CD14-positive monocyte (primary cell): ENCODE measurements at regions not wholly inside any gene's neighbourhood (a gene's known extent, or its start where the extent isn't known, plus 50 kb on each side); places are given as distances from the start of the nearest gene placed in this dataset.

Experiments
- DNase-seq, 3 donors: peaks; one replicate each; pipeline ENCODE4 v3.0.0-alpha.2; 2011 to 2022
- H2AFZ ChIP-seq: 2 replicates; pipeline ENCODE4 v1.6.0; 2012; ENCODE audit warnings: mild to moderate bottlenecking, low read depth, low read length, inconsistent platforms; ENCODE audit not compliant: insufficient read depth, poor library complexity, severe bottlenecking
- H3K27ac ChIP-seq, 2 donors: 1 replicate in 1 of 2; 2 replicates in 1 of 2; pipeline ENCODE4 v1.5.1; 2012 to 2013; ENCODE audit warnings: low read length in 2 of 2, control low read depth in 1 of 2, inconsistent platforms in 1 of 2, low read depth in 1 of 2, mild to moderate bottlenecking in 1 of 2
- H3K27me3 ChIP-seq, 2 donors: one replicate each; pipeline versions ENCODE4 v1.6.0 to v1.6.1; 2011 to 2013; ENCODE audit warnings: low read length in 2 of 2; ENCODE audit not compliant: control insufficient read depth in 2 of 2, insufficient read depth in 2 of 2
- H3K36me3 ChIP-seq, 2 donors: replicated peaks in 1 of 2; 1 replicate in 1 of 2; 2 replicates in 1 of 2; pipeline versions ENCODE4 v1.5.1 to v1.6.1; 2012 to 2013; ENCODE audit warnings: low read length in 2 of 2, control low read depth in 1 of 2, inconsistent platforms in 1 of 2, mild to moderate bottlenecking in 1 of 2; ENCODE audit not compliant: insufficient read depth in 2 of 2, control insufficient read depth in 1 of 2
- H3K4me1 ChIP-seq, 2 donors: 1 replicate in 1 of 2; 2 replicates in 1 of 2; pipeline versions ENCODE4 v1.5.1 to v1.6.1; 2012 to 2013; ENCODE audit warnings: low read length in 2 of 2, control low read depth in 1 of 2, inconsistent platforms in 1 of 2, mild to moderate bottlenecking in 1 of 2, moderate library complexity in 1 of 2; ENCODE audit not compliant: insufficient read depth in 2 of 2, control insufficient read depth in 1 of 2
- H3K4me2 ChIP-seq: replicated peaks from 2 replicates; pipeline ENCODE3; 2012; ENCODE audit warnings: low read length, moderate library complexity, mild to moderate bottlenecking; ENCODE audit not compliant: poor library complexity, severe bottlenecking; ENCODE audit errors: extremely low read depth
- H3K4me3 ChIP-seq, 3 experiments: fragments of 200-600 bp in 1 of 3; sonication (generic) in 1 of 3; replicated peaks in 1 of 3; 1 replicate in 2 of 3; 2 replicates in 1 of 3; pipeline ENCODE4 v1.5.1; 2011 to 2013; ENCODE audit warnings: low read length in 3 of 3, mild to moderate bottlenecking in 3 of 3, control low read depth in 2 of 3, low read depth in 2 of 3, inconsistent platforms in 1 of 3, moderate library complexity in 1 of 3
- H3K79me2 ChIP-seq: 2 replicates; pipeline ENCODE4 v1.6.0; 2012; ENCODE audit warnings: mild to moderate bottlenecking, control low read depth, inconsistent platforms, low read length, moderate library complexity; ENCODE audit not compliant: insufficient read depth
- H3K9ac ChIP-seq: 2 replicates; pipeline ENCODE4 v1.6.0; 2017; ENCODE audit warnings: low read length, mild to moderate bottlenecking; ENCODE audit not compliant: insufficient read depth, poor library complexity, severe bottlenecking
- H3K9me3 ChIP-seq, 2 donors: replicated peaks in 1 of 2; 1 replicate in 1 of 2; 2 replicates in 1 of 2; pipeline versions ENCODE4 v1.5.1 to v1.6.1; 2012 to 2013; ENCODE audit warnings: low read length in 2 of 2, control low read depth in 1 of 2; ENCODE audit not compliant: control insufficient read depth in 1 of 2, insufficient read depth in 1 of 2
- H4K20me1 ChIP-seq: 2 replicates; pipeline ENCODE4 v1.6.0; 2012; ENCODE audit warnings: mild to moderate bottlenecking, low read length, control low read depth, moderate library complexity; ENCODE audit not compliant: insufficient read depth
- H3K27ac Mint-ChIP-seq, 7 donors: one replicate each; pipeline ENCODE4 v1.8.0; 2020; ENCODE audit warnings: mild to moderate bottlenecking in 7 of 7, mixed read lengths in 7 of 7, moderate library complexity in 6 of 7, inconsistent platforms in 2 of 7
- H3K27me3 Mint-ChIP-seq, 3 donors: one replicate each; pipeline ENCODE4 v1.8.0; 2021 to 2022; ENCODE audit warnings: low read depth in 3 of 3, mild to moderate bottlenecking in 3 of 3, mixed read lengths in 3 of 3, moderate library complexity in 3 of 3, inconsistent platforms in 1 of 3
- H3K36me3 Mint-ChIP-seq, 2 donors: one replicate each; pipeline ENCODE4 v1.8.0; 2020; ENCODE audit warnings: mixed read lengths in 2 of 2, inconsistent platforms in 1 of 2, mild to moderate bottlenecking in 1 of 2
- H3K4me1 Mint-ChIP-seq: one replicate; pipeline ENCODE4 v1.8.0; 2020; ENCODE audit warnings: mild to moderate bottlenecking, mixed read lengths
- H3K4me3 Mint-ChIP-seq, 2 donors: one replicate each; pipeline ENCODE4 v1.8.0; 2020; ENCODE audit warnings: mild to moderate bottlenecking in 2 of 2, mixed read lengths in 2 of 2, moderate library complexity in 1 of 2
- H3K9me3 Mint-ChIP-seq, 7 donors: one replicate each; pipeline ENCODE4 v1.8.0; 2020 to 2022; ENCODE audit warnings: mixed read lengths in 7 of 7, mild to moderate bottlenecking in 6 of 7, moderate library complexity in 6 of 7, inconsistent platforms in 2 of 7
- WGBS: methylation state at CpG from one replicate; pipeline ENCODE4 v1.1.5; 2013; ENCODE audit warnings: missing lambda C conversion rate; ENCODE audit not compliant: insufficient coverage; 5-methylcytosine and 5-hydroxymethylcytosine counted together
- intact Hi-C, 2 donors: fragments of 100-400 bp; cut with micrococcal nuclease; formaldehyde crosslinking; loops; one replicate each; pipeline versions ENCODE4 v1.15.0 to v1.15.1; 2023
- TF ChIP-seq, protein P1 (sequence below): fragments of 200-600 bp; IDR thresholded peaks from one replicate; pipeline ENCODE4 v1.8.0; 2022; ENCODE audit warnings: antibody characterized with exemption, mild to moderate bottlenecking

GRCh38 chr13:89584058-89584620 lies 1763.3 kb upstream of the MIR17HG start:
- no peak overlapping the region for H3K4me3 ChIP-seq
- WGBS = no CpG with 5 or more reads among the region's 2 CpGs
- H3K27me3 Mint-ChIP-seq = peaks cover 0 to 1% (median 0%) of the 10 kb centered on the region in 3 donors
- no peak overlapping the region for H3K4me3 Mint-ChIP-seq
- TF ChIP-seq, protein P1, sequence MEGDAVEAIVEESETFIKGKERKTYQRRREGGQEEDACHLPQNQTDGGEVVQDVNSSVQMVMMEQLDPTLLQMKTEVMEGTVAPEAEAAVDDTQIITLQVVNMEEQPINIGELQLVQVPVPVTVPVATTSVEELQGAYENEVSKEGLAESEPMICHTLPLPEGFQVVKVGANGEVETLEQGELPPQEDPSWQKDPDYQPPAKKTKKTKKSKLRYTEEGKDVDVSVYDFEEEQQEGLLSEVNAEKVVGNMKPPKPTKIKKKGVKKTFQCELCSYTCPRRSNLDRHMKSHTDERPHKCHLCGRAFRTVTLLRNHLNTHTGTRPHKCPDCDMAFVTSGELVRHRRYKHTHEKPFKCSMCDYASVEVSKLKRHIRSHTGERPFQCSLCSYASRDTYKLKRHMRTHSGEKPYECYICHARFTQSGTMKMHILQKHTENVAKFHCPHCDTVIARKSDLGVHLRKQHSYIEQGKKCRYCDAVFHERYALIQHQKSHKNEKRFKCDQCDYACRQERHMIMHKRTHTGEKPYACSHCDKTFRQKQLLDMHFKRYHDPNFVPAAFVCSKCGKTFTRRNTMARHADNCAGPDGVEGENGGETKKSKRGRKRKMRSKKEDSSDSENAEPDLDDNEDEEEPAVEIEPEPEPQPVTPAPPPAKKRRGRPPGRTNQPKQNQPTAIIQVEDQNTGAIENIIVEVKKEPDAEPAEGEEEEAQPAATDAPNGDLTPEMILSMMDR = no peak
- no peak overlapping the region for H3K27ac Mint-ChIP-seq
- no peak overlapping the region for H2AFZ ChIP-seq
- H3K4me2 ChIP-seq = no peak overlapping the region
- no peaks in the 10 kb centered on the region for H3K79me2 ChIP-seq
- H3K4me1 Mint-ChIP-seq = no peaks in the 10 kb centered on the region
- H3K27ac ChIP-seq = no peak overlapping the region
- no peaks in the 10 kb centered on the region for H3K36me3 ChIP-seq
- peaks cover 0 to 6% of the 10 kb centered on the region in 2 donors for H3K9me3 ChIP-seq
- no peaks in the 10 kb centered on the region for H3K4me1 ChIP-seq
- intact Hi-C loops = no loop called here
- H4K20me1 ChIP-seq = no peaks in the 10 kb centered on the region
- no peaks in the 10 kb centered on the region for H3K36me3 Mint-ChIP-seq
- H3K9ac ChIP-seq = no peak overlapping the region
- DNase-seq = no peak
- peaks cover 0 to 3% (median 3%) of the 10 kb centered on the region in 7 donors for H3K9me3 Mint-ChIP-seq
- no peaks in the 10 kb centered on the region for H3K27me3 ChIP-seq

DNA sequence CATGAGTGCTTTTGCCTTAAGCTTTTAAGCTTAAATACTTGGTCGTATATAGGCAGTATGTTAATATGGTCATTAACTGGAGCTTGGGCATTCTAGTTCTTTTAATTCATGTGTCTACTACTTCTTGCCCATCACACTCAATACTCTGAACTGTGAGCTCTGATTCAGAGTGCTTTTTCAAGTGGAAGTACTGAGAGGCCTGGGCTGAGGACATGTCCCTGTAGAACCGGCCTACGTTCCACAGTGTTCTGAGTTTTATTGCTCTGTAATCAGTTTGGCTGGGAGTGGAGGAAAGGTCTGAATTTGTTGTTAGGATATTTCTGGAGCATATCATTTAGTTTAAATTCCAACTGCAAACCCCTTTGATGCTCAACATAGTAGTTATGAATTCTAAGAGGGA lies 1744.8 kb upstream of the MIR17HG start:
- no peak overlapping the region for H3K4me3 ChIP-seq
- intact Hi-C loops = no loop called here
- no peaks in the 10 kb centered on the region for H3K36me3 ChIP-seq
- no peaks in the 10 kb centered on the region for H3K27me3 ChIP-seq
- Mint-ChIP-seq H3K27ac (no peak overlapping the region), H3K27me3 (peaks cover 0 to 2% (median 0%) of the 10 kb centered on the region in 3 donors), H3K9me3 (peaks cover 4 to 24% (median 19%) of the 10 kb centered on the region in 7 donors), H3K4me3 (no peak overlapping the region), H3K36me3 (no peaks in the 10 kb centered on the region), H3K4me1 (no peaks in the 10 kb centered on the region)
- H3K4me1 ChIP-seq = no peaks in the 10 kb centered on the region
- 90% methylated on average over 2 of the region's 3 CpGs for WGBS
- H4K20me1 ChIP-seq = no peaks in the 10 kb centered on the region
- no peak overlapping the region for H3K9ac ChIP-seq
- no peak overlapping the region for H3K4me2 ChIP-seq
- no peak overlapping the region for H3K27ac ChIP-seq
- TF ChIP-seq, protein P1 = no peak
- H3K9me3 ChIP-seq = peaks cover 24 to 27% of the 10 kb centered on the region in 2 donors
- no peaks in the 10 kb centered on the region for H3K79me2 ChIP-seq
- no peak for DNase-seq
- H2AFZ ChIP-seq = no peak overlapping the region
